CMK (cell line): ENCODE measurements at regions not wholly inside any gene's neighbourhood (a gene's known extent, or its start where the extent isn't known, plus 50 kb on each side); places are given as distances from the start of the nearest gene placed in this dataset.
A peak's percentile ranks its signal among the peaks of the same experiment; 100 is the strongest.

Experiments used
- DNase-seq: peaks from one replicate; pipeline ENCODE4 v3.0.0-alpha.2; 2010; ENCODE audit warnings: low read depth

DNA sequence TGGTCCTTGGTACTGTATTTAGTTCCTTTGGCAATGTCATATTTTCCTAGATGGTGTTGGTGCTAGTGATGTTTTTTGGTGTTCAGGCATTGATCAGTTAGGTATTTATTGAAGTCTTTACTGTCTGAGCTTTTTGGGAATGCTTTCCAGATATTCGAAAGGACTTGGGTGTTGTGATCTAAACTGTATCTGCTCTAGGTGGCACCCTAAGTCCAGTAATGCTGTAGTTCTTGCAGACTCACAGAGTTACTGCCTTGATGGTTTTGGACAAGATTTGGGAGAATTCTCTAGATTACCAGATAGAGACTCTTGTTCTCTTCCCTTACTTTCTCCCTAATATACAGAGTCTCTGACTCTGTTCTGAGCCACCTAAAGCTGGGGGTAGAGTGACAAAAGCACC lies 513.6 kb upstream of the PITX2 start:
- DNase-seq, result no peak

DNA sequence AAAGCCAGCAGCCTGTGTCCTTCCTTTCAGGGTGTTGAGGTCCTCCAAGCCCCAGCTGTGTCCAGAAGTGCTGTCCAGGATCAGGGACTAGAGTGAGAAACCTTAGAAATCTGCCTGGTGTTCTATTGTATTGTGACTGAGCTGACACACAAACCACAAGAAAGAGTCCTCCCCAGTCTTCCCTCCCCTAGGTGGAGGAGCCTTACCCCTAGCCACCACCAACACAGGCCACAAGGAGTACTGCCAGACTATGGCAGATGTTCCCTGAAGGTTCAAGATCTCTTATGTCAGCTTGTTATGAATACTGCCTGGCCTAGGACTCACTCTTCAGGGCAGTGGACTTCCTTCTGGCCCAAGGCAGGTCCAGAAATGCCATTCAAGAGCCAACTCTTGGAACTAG lies 514.1 kb upstream of the PITX2 start:
- no peak for DNase-seq

DNA sequence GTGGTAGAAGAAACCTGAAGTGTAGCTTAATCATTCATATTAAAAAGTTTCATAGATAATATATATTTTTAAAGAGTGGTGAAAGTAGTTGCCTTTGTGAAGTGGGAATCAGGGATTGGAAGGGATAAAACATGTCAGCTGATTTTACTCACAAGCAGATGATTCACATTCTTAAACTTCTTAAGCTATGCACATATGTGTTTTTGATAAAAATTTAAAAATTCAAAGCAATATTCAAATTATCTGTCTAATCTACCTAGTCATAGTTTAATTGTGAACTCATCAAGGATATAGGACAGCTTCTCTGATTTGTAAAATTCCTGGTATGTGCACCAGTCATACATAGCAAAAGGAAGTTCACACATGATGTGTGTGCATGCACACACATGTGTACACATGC lies 520.6 kb upstream of the PITX2 start:
- DNase-seq, result no peak

DNA sequence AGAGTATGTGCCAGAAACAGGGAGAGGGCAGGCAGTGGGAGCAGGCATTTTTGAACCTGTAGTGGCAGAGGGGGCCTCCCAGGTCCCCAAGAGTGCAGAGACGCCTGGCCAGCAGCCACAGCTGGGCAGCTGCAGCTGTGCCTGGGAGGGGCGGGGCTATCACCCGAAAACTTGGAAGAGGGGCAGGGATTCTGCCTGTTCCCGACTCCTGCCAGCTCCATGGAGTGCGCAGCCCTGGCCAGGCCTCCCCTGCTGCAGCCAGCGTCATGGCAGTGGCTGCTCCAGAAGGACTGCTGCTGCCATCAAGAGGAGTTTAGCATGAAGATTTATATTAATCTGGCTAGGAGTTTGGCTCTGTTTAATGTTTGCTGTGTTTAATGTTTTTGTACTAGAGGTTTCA lies 532.1 kb upstream of the PITX2 start:
- no peak for DNase-seq

DNA sequence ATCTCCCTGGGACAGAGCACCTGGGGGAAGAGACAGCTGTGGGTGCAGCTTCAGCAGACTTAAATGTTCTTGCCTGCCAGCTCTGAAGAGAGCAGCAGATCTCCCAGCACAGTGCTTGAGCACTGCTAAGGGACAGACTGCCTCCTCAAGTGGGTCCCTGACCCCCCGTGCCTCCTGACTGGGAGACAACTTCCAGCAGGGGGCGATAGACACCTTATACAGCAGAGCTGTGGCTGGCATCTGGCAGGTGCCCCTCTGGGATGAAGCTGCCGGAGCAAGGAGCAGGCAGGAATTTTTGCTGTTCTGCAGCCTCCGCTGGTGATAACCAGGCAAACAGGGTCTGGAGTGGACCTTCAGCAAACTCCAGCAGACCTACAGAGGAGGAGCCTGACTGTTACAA lies 541.7 kb upstream of the PITX2 start:
- DNase-seq, result peak; percentile 0

DNA sequence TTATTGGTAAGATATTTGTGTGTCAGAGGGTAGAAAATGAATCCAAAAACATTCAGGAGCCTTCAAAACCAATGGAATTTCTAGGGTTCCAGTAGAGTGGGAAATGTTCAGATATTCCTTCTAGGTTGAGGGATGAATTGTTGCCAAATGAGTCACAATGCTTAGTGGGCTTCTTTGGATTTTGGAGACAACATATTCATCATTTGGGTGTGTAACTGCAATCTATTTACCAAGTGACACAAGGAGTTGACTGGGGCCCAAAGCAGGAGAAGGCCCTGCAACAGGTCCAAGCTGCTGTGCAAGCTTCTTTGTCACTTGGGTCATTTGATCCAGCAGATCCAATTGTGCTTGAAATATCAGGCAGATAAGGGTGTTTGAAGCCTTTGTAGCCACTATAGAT lies 551.5 kb upstream of the PITX2 start:
- no peak for DNase-seq

DNA sequence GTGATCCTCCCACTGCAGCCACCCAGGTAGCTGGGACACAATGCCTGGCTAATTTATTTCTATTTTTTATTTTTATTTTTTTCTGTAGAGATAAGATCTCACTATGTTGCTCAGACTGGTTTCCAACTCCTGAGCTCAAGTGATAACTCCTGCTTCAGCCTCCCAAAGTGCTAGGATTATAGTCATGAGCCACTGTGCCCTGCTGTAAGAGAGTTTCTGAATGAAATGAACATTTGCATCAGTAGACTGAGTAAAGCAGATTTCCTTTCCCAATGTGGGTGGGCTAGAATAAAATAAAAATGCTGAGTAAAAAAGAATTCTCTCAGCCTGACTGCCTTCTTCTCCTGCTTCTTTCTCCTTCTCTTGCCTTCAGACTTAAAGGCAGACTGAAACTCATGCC lies 555.4 kb upstream of the PITX2 start:
- no peak for DNase-seq

DNA sequence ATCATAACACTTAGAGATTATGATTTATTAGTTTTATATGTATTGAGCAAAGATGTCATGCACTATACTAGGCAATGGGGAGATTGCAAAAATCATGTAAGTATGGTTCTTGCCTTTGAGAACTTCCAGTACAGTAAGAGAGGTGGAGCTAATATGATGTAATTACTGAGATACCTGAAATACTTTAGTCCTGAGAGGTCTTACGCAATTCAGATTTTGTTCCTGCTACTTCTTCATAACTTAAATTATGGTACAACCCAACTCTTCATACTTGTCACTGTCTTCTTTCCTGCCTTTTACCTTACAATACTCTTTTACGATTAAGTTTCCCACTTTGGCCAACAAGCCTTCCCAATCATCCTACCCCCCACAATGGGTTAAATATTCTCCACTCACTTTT lies 564.2 kb upstream of the PITX2 start:
- no peak for DNase-seq

DNA sequence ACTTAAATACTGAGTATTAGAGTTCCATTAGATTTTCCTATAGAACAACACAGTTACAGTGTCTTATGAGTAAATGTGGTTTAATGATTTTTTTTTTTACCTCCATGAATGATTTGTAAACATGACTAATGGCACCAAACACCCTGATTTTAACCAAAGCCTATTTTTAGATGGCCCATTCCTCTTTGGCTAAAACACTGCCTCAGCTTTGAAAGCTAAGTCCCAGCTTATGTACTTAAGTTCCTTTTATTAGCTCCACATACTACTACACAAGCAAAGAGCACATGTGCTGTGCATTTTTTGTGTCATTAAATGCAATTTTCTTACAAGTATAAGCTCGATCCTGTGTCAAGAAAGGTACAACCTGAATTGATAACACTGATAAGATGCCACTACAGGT lies 575.6 kb upstream of the PITX2 start:
- no peak for DNase-seq

DNA sequence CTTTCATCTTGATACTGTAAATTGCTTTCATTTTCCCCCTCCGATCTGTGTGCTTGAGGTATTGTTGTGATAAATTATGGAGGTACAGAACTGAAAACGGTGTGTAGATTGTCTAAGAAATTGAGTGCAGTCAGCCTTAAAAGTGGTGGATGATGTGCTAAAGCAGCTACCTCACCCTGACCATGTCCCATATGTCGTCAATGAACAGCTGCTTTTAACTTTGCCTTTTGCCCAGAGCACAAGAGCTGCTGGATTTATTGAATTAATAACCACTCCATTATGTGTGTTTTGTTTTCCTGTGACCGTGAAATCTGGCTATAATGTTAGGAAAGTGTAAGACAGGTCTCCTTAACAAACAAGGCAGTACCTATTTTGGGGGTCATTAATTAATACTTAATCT lies 581.9 kb upstream of the PITX2 start:
- DNase-seq, result no peak

DNA sequence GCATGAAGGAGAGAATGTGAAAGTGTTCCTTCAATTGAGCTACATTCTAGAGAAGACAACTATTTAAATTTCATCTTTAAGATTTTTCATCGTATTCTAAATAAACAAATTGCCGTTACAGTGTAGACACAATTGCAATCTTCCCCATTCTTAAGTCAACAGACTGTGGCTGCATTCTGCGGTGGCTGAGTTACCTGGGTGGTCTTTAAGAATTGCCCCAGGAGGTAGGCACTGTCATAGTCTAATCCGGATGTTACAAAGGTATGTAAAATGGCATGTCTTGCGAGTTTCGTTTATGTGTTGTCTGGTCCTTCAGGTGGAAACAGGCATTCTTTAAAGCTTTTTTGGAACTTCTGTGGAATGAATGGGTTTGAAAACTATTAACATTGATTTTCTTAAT lies 586.1 kb upstream of the PITX2 start:
- no peak for DNase-seq

DNA sequence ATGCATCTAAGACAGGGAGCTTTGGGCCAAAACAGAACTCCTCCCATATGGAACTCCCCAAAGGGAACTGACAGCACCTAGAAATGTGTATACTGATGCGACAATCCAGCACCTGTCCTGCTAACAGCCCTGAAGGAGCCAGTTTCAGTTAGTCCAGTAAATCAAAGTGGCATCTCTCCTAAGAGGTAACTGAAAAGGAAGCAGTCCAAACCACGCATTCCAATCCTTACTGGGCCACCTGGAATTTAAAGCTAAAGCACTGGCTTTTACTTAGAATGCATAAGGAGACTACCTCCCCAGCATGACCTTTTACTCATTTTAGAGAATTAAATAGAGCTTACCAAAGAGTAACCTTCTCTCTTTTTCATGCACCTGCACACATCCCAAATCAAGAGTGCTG lies 586.8 kb upstream of the PITX2 start:
- DNase-seq, result no peak

DNA sequence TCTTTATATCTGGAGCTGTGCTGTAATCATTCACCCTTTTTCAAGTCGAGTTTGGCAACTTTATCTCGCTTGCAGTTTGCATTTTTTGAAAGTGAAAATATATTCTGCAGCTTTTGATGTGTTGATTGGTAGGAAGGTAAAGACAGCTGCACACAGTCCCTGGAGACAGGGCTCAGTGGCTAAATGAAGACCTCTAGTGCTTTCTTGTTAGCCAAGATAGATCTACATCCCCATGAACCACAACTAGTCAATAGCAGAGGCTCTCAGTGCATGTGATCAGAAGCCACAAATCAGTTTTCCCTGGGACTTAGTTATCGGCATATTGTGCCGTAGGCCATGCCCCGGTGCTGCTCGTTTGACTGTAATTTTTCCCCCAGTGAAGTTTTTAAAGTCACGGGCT lies 587.7 kb upstream of the PITX2 start:
- no peak for DNase-seq

DNA sequence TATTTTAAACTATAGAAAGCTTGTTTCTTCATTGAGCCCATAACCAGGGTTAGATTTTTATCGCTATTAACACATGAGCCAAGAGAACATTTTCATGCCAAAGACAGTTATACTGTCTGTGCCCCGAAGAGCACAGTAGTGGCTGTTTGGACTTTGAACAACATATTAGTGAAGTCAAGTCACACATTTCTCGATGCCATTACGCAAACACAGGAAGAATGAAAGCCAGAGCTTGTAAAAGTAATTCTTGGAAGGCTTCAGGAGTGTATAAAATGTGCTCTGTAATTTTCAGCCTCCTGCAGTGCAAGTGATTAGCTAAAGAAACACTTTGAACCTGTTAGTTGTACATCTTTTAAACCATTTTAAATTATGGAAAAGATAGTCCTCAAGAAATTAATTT lies 590.7 kb upstream of the PITX2 start:
- DNase-seq, result no peak

DNA sequence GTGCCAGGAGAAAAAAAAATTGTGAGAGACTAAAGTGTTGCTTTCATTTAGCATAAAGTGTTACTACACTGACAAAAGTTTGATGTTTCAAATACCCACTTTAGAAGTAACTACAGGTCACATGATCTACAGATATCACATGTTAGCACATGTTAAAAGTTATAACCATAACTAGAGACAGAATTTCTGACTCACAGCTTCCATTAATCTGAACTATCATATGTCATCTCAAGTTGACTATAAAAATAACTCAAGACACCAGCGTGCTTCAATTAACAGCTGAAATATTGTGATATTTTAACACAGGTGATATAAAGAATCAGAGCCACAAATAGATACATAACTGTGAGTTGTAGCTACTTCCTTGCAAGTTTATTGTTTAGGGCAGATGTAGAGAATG lies 591.5 kb upstream of the PITX2 start:
- no peak for DNase-seq

DNA sequence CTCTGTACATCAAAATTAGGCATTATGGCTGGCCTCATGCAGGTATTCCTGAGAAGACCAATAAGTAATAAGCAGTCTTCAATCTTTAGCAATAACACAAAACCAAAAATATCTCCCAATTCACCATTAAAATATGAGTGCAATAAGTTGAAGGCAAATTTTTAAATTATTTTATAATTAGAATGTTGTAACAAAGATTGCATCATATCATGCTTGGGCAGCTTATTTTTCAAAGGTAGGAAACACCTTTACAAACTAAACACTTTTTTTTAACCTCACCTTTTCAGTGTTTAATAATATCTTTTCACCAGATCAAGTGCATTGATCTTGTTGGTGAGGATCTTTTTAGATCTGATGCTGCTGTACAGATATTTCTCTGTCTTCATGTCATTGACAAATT lies 592.9 kb upstream of the PITX2 start:
- DNase-seq, result no peak

DNA sequence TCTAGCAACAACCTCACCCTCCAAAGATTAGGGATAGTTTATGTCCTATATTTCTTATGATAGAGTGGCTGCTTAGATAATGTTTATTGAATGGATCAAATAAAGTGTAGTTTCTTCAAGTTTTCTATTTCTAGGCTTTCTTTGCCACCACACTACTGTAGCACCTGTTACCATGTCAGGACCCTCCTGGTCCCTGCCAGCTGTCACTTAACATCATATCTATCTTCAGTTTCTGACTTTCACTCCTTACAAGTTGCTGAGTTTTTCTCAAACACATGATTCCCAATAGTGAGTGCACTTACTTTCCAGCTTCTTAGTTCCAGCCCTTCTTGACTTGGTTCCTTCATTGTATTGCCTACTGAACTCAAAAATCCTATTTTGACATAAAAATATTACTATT lies 593.9 kb upstream of the PITX2 start:
- DNase-seq, result no peak

DNA sequence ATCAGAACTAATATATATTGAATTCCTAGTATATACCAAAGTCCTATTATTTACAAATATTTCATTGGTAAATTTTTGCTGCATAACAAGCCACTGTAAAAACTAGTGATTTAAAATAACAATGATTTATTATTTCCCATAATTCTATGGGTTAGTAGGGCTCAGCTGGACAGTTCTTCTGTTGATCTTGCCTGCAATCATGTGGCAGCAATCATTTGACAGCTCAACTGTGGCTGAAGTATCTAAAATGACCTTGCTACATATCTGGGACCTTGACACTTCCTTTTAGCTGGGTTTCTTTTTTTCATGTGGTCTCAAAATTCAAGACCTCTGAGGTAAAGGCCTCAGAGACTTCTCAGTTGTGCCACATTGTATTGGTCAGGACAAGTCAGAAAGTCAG lies 598.5 kb upstream of the PITX2 start:
- DNase-seq, result no peak

DNA sequence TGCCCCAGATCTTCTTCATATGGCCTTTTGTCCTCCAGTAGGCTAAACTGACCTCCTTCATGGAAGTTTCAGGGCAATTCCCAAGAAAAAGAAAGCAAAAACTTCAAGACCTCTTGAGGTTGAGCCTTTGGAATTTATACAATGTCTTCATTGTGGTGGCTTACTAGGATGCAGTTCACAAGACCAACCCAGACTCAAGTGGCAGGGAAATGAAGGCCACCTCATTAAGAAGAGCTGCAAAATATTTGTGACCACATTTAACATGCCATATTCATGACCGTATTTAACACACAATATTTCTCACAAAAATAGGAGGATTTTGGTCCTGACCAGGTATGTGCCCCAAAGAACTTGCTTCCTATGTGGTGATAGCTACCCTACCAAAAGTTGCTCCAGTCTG lies 605.5 kb upstream of the PITX2 start:
- no peak for DNase-seq

DNA sequence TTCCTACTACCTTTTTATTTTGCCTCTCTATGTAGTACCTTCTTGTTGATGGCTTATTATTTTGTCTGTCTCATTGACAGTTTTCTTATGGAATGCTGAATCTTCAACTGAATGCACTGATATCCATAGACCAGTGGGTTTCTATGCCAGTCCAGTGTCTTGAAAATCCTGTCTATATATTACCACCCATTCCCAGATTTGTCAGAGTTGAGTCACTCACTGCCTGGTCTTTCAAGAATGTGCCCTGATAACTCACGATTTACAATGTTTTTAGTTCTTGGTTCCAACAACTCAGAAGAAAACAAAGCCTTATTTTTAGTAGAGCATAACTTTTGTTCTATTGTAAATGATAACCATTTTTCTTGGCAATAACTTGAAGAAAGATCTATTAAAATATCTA lies 606.0 kb upstream of the PITX2 start:
- DNase-seq, result no peak

DNA sequence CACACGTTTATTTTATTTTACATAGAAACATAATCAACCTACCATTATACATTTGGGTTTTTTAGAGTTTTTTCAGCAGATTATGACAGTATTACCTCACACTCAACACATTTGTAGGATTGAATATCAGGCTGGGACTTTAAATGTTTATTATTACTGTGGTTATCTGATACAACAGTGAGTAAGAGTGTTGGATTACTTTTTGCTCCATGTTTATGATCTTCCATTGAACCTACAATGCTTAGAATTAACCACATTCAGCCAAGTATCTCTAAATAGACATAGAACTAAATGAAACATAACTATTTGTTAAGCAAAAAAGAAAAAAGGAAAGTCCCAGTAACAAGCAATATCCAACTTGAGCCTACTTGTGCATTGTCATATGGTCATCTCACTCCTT lies 607.4 kb upstream of the PITX2 start:
- DNase-seq, result no peak

DNA sequence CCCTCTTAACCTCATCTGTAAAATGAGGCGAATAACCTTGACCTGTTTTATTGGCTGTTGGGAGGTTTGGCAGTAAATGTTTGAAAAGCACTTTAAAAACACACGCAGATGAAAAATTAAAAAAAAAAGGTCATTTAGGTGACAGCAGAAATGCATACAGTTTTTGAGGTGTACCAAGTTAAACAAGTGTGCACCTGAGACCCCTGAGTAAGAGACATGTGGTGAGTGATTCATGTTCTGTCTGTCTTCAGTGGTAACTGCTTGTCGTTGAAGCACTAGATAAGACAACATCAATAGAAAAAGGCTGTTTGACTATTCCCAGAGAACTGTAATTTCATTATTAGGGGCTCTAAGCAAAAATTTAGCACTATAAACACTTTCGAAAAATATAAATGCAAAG lies 608.4 kb upstream of the PITX2 start:
- DNase-seq, result no peak

DNA sequence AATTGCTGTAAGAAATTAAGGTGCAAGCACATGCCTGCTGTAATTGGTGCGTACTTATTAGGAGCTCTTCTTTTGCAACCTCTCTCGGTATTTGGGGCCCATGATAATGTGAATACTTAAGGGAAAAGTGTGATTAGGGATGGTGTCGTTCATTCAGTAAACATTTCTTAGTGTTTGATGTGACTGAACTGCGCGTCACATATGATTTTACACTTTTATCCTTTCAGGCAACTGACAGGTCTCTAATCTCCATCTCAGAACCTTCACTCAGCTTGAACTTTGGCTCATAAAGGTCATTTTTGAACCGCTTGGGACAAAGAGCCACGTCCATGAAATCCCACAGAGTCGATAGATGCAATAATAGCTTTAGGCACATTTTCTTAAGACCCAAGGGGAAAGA lies 612.1 kb upstream of the PITX2 start:
- DNase-seq, result no peak

DNA sequence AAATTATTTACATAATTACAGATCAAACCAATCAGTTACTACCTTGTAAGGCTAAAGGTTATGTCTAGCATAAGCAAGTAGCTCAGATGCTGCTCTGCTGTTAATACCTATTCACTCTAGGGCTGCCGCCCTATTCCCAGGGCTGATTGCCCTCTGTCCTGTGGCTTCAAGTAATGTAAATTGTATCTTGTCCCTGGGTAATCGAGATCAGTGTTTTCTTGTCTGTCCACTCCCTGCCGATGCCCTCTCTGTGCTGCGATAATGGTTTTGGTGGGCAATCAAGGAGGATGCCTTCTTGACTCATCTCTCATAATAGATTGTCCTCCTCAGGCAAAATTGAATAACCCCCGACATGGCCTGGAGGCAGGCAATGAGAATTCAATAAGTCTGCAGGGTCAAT lies 641.0 kb upstream of the PITX2 start:
- DNase-seq, result no peak

DNA sequence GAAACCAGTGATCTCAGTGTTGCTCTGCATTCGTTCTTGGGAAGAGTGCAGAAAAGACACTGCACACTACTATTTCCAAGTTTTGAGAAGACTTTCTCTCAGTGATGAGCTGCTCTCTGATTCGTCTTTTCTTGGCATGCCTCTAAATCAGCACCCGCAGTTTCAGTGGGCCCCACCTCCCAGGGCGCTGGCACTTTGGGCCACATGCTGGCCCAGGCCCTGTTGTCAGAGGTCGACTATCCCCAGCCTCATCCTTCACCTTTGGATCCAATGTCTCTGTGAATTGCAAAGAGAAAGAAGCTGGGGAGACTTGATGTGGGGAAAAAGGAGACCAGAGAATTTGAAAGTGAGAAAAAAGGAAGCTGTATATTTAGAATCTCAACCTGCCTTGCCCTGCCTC lies 644.1 kb upstream of the PITX2 start:
- DNase-seq, result no peak

DNA sequence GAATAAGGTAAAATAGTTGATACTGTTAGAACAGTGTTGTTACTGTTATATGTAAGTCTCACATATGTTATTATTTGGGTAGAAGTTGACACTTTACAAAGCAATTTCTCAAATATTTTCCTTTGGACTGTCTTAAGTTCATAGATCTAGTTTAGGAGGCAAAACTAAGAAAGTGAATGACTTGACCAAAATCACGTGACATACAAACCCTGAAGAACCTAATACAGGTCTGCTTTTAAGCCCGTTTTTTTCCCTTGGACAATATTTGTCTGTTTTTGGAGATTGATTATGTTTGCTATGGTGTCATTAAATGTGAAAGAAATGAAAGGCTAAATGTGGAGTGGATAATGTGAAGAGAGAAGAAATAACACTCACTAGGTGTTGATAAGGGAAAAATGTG lies 644.9 kb upstream of the PITX2 start:
- no peak for DNase-seq
